WTC11 (cell line): ENCODE measurements at regions not wholly inside any gene's neighbourhood (a gene's known extent, or its start where the extent isn't known, plus 50 kb on each side); places are given as distances from the start of the nearest gene placed in this dataset.

Source experiments
- ATAC-seq: fragments of 200-7000 bp; cut with Tn5 transposase; 2 replicates; pipeline ENCODE4 v1.10.0; 2021; ENCODE audit warnings: mild to moderate bottlenecking, moderate library complexity
- CTCF ChIA-PET: fragments of 300-600 bp; sonication (Branson Sonifier 250); formaldehyde crosslinking; loops from one replicate; lab custom pipeline; 2021; ENCODE audit warnings: antibody characterized with exemption; lab: Charles Lee
- POLR2A ChIA-PET: fragments of 350-600 bp; sonication (Branson Sonifier 250); formaldehyde crosslinking; loops from one replicate; lab custom pipeline; 2021; ENCODE audit warnings: antibody characterized with exemption; lab: Charles Lee
- DNase-seq: peaks from one replicate; pipeline ENCODE4 v3.0.0; 2021; ENCODE audit warnings: low spot score
- H3K27ac Mint-ChIP-seq: 2 replicates; pipeline ENCODE4 v1.8.0; 2021; ENCODE audit warnings: mixed read lengths
- H3K27me3 Mint-ChIP-seq: 2 replicates; pipeline ENCODE4 v1.8.0; 2021; ENCODE audit warnings: low read depth, mild to moderate bottlenecking, moderate library complexity, mixed read lengths
- H3K36me3 Mint-ChIP-seq: 2 replicates; pipeline ENCODE4 v1.8.0; 2021; ENCODE audit warnings: mixed read lengths
- H3K4me1 Mint-ChIP-seq: 2 replicates; pipeline ENCODE4 v1.8.0; 2022; ENCODE audit warnings: mixed read lengths
- H3K4me3 Mint-ChIP-seq: 2 replicates; pipeline ENCODE4 v1.8.0; 2021; ENCODE audit warnings: mild to moderate bottlenecking, moderate library complexity, mixed read lengths
- H3K9me3 Mint-ChIP-seq: 2 replicates; pipeline ENCODE4 v1.8.0; 2021; ENCODE audit warnings: mixed read lengths
- ATF3 ChIP-seq: sonication (generic); formaldehyde crosslinking; conservative IDR thresholded peaks from 2 replicates; pipeline ENCODE4 v1.8.1; 2022; ENCODE audit warnings: mild to moderate bottlenecking, missing genetic modification reagents
- CREB1 ChIP-seq: sonication (generic); formaldehyde crosslinking; IDR thresholded peaks from 2 replicates; pipeline ENCODE4 v1.8.0; 2023; ENCODE audit warnings: mild to moderate bottlenecking, missing genetic modification reagents
- EMX1 ChIP-seq: fragments of 250-450 bp; sonication (Bioruptor Pico); IDR thresholded peaks from 2 replicates; pipeline ENCODE4 v1.8.0; 2021; ENCODE audit warnings: mild to moderate bottlenecking
- FOXP4 ChIP-seq: sonication (generic); formaldehyde crosslinking; IDR thresholded peaks from 2 replicates; pipeline ENCODE4 v1.8.0; 2022; ENCODE audit warnings: mild to moderate bottlenecking, missing genetic modification reagents
- GABPB1 ChIP-seq: sonication (generic); formaldehyde crosslinking; IDR thresholded peaks from 2 replicates; pipeline ENCODE4 v1.8.1; 2023; ENCODE audit warnings: mild to moderate bottlenecking, missing genetic modification reagents
- PRDM15 ChIP-seq: sonication (generic); formaldehyde crosslinking; IDR thresholded peaks from 2 replicates; pipeline ENCODE4 v1.8.0; 2022; ENCODE audit warnings: missing genetic modification reagents
- RORB ChIP-seq: fragments of 250-450 bp; sonication (Bioruptor Pico); IDR thresholded peaks from 2 replicates; pipeline ENCODE4 v1.9.0; 2021; ENCODE audit warnings: mild to moderate bottlenecking
- SMAD4 ChIP-seq: sonication (generic); formaldehyde crosslinking; IDR thresholded peaks from 2 replicates; pipeline ENCODE4 v1.8.0; 2022; ENCODE audit warnings: mild to moderate bottlenecking, missing genetic modification reagents
- ZBTB21 ChIP-seq: sonication (generic); formaldehyde crosslinking; IDR thresholded peaks from 2 replicates; pipeline ENCODE4 v1.8.1; 2023; ENCODE audit warnings: mild to moderate bottlenecking, missing genetic modification reagents, borderline replicate concordance
- ZNF317 ChIP-seq: sonication (generic); formaldehyde crosslinking; IDR thresholded peaks from 2 replicates; pipeline ENCODE4 v1.8.1; 2023; ENCODE audit warnings: low read depth, mild to moderate bottlenecking, moderate library complexity, missing genetic modification reagents, borderline replicate concordance
- ZNF532 ChIP-seq: fragments of 250-450 bp; sonication (Bioruptor Pico); IDR thresholded peaks from 2 replicates; pipeline ENCODE4 v1.9.0; 2021; ENCODE audit warnings: mild to moderate bottlenecking, borderline replicate concordance
- TF ChIP-seq, protein P1 (sequence below): fragments of 250-450 bp; sonication (Bioruptor Pico); IDR thresholded peaks from 2 replicates; pipeline ENCODE4 v1.8.0; 2021; ENCODE audit warnings: mild to moderate bottlenecking
- TF ChIP-seq, protein P2 (sequence below): sonication (generic); formaldehyde crosslinking; IDR thresholded peaks from 2 replicates; pipeline ENCODE4 v1.8.1; 2023; ENCODE audit warnings: mild to moderate bottlenecking, missing genetic modification reagents

- no peak for ATAC-seq
- no peaks in the 10 kb centered on the region for H3K36me3 Mint-ChIP-seq
- CTCF ChIA-PET: no interaction called here
Observed at GRCh38 chr21:37987668-37988067, 71.4 kb upstream of the KCNJ6 start.

GRCh38 chr21:37993071-37993470 lies 76.8 kb upstream of the KCNJ6 start:
- no peak overlapping the region for H3K4me3 Mint-ChIP-seq
- H3K9me3 Mint-ChIP-seq: peaks cover 7% of the 10 kb centered on the region
- no peak for DNase-seq
- ChIA-PET POLR2A (no interaction called here), CTCF (no interaction called here)
- no peak for ATAC-seq
- H3K4me1 Mint-ChIP-seq: peaks cover 6% of the 10 kb centered on the region
- H3K36me3 Mint-ChIP-seq: no peaks in the 10 kb centered on the region
- H3K27ac Mint-ChIP-seq: no peak overlapping the region
- H3K27me3 Mint-ChIP-seq: no peaks in the 10 kb centered on the region; the same call in 1 of the 2 replicates
- no peak for TF ChIP-seq CREB1 (CRISPR knock-in tag)
- no peak for TF ChIP-seq EMX1 (CRISPR knock-in tag)
- no peak for TF ChIP-seq GABPB1 (CRISPR knock-in tag)
- no peak for TF ChIP-seq FOXP4
- no peak for TF ChIP-seq PRDM15
- TF ChIP-seq, protein P1, sequence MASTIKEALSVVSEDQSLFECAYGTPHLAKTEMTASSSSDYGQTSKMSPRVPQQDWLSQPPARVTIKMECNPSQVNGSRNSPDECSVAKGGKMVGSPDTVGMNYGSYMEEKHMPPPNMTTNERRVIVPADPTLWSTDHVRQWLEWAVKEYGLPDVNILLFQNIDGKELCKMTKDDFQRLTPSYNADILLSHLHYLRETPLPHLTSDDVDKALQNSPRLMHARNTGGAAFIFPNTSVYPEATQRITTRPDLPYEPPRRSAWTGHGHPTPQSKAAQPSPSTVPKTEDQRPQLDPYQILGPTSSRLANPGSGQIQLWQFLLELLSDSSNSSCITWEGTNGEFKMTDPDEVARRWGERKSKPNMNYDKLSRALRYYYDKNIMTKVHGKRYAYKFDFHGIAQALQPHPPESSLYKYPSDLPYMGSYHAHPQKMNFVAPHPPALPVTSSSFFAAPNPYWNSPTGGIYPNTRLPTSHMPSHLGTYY (CRISPR knock-in tag): no peak
- no peak for TF ChIP-seq ZNF317 (CRISPR knock-in tag)
- no peak for TF ChIP-seq SMAD4 (CRISPR knock-in tag)
- TF ChIP-seq ZNF532 (CRISPR knock-in tag): no peak

More at GRCh38 chr21:37987668-37988067, 71.4 kb upstream of the KCNJ6 start:
- Mint-ChIP-seq H3K4me3 (no peak overlapping the region), H3K27ac (no peak overlapping the region), H3K4me1 (no peaks in the 10 kb centered on the region), H3K9me3 (peaks cover 7% of the 10 kb centered on the region), H3K27me3 (no peaks in the 10 kb centered on the region; the same call in 1 of the 2 replicates)
- no peak for DNase-seq
- POLR2A ChIA-PET: no interaction called here
- TF ChIP-seq ZBTB21 (no peak), FOXP4 (no peak), ATF3 (no peak), RORB (CRISPR knock-in tag) (no peak), ZNF317 (CRISPR knock-in tag) (no peak)
- TF ChIP-seq, protein P2, sequence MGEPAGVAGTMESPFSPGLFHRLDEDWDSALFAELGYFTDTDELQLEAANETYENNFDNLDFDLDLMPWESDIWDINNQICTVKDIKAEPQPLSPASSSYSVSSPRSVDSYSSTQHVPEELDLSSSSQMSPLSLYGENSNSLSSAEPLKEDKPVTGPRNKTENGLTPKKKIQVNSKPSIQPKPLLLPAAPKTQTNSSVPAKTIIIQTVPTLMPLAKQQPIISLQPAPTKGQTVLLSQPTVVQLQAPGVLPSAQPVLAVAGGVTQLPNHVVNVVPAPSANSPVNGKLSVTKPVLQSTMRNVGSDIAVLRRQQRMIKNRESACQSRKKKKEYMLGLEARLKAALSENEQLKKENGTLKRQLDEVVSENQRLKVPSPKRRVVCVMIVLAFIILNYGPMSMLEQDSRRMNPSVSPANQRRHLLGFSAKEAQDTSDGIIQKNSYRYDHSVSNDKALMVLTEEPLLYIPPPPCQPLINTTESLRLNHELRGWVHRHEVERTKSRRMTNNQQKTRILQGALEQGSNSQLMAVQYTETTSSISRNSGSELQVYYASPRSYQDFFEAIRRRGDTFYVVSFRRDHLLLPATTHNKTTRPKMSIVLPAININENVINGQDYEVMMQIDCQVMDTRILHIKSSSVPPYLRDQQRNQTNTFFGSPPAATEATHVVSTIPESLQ (CRISPR knock-in tag): no peak
